GOT3 (cell line): ENCODE measurements at regions not wholly inside any gene's neighbourhood (a gene's known extent, or its start where the extent isn't known, plus 50 kb on each side); places are given as distances from the start of the nearest gene placed in this dataset.
"Not testable (repeated sequence)": the region's sequence is repeated elsewhere in the genome, so short reads cannot be mapped to it uniquely, and the experiment has no call there.

Experiments
- DNase-seq: peaks from one replicate; lab custom pipeline; 2025; ENCODE audit warnings: mixed read lengths; lab: John Stamatoyannopoulos, UW

DNA sequence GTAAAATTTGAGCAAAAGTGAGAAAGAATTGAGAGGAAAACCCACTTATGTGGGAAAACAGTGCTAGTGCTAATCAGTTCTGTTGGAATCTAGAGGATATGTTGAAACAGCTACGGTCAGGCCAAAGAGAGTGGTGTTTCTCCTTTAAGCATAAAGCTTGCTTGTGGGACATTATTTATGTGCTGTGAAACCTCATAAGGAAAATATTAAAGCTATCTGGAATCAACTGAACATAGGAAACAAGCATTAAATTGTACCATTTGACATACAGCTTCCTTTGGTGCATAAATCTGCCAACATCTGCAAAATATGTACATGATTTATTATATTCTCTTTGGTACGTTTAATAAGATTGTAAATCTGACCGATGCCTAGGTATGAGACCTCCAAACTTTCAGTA is 182.5 kb upstream of the PDE10A start:
- no peak for DNase-seq

DNA sequence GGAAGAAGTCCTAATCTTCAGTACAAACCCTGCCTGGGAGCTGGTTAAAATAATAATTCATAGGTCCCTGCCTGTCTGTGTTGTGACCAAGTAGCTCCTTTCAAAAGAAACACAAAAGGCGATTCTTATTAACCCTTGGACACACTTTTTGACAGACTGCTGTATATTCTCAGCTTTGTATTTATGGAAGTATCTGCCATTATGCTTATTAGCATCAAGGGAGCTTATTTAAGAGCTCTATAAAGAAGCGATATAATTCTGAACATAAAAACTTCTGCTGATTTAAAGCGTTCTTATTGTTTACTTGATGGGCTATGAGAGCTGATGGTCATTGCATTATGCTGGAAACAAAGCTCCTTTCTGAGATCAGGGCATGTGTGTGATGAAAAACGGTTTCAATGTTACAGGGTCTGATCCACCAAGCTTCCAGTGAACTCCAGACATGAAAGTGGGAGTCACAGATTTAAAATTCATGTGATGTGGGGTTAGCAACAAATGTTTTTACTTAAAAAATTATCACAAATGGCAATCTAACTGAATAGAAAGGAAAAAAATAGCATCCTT is 181.8 kb upstream of the PDE10A start:
- DNase-seq, result no peak

- DNase-seq, result no peak
Measured at GRCh38 chr6:165844232-165844631, 181.2 kb upstream of the PDE10A start.

DNA sequence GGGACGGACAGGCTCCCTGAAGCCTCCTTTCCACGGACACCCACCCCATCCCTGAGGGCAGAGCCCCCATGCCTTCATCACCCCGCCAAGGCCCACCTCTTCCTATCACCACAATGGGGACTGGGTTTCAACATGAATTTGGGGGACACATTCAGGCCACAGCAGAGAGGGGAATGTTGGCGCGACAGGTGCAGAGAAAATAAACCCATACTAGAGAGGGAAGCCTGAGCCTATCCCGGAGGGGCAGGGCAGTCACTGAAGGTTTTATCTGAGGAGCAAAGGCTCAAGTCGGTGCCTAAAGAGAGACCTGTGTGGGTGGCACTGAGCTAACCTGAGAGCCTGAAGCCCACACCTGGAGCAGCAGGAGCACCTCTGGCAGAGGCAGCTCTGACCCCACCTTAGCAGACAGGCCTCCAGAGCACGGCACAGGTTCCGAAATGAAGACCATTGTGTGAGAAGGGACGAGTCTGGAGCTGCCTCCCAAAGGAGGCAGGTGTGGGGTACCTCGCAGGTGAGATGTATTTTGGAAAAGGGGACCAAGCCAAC is 180.6 kb upstream of the PDE10A start:
- DNase-seq, result no peak

DNA sequence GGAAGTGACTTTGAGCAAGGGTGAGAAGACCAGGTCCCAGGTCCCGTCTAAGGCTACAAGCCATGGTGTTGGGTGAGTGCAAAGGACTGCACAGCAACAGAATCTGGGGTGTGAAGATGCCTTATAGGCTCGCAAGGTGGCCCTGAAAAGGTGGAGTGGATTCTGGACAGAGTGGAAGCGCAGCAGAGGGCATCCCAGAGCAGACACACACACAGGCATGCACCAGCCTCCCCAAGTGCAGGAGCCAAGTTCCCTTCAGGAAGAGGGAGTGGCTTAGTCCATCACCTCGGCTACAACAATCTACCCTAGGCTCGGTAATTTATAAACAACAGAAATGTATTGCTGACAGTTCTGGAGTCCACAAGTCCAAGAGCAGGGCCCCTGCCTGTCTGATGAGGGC is 180.1 kb upstream of the PDE10A start:
- no peak for DNase-seq

DNA sequence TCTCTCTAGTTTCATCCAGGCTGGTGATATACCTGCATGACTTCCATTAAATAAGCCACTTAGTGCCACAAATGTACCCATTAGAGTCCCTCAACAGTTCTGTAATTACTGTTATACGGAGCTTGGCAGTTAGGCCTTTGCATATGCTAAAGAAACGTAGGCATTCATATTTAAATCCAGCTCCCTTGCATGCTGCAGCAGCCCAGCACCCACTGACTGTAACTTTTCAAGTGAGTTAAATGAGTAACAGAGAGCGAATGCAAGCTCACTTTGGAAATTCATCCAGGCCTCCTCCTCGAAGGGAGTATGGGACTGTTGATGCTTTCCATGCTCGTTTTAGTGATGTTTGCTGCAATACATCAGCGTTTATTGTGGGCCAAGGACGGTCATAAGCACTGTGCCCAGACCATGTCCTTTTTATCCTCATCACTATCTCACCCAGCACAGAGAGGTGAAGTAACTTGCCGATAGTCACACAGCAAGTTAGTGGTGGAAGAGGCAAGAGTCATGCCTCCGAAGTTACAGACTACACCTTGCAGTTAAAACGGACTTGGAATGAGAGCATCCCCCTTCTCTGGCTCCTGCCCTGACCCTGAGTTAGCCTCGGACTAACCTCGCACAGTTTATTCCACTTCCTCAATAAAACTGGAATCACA is 179.4 kb upstream of the PDE10A start:
- DNase-seq, result no peak

DNA sequence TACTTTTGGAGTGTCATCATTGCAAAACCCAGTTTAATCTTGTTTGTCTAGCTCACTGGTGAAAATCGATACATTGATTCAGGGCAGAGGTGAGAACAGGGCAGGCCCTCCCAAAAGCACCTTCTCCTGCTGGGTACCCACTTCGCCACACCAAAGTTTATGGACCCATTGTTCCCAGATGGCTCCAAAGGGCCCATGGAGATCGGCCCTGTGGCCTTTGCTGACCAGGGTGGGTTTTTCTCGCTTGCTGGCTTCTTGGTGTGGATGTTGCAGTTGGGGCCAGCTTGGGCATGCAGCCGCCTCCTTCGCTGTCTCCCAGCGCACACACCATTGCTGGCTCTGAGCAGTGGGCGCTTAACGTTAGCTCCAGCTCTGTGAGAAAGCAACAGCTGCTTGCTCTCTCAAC is 178.1 kb upstream of the PDE10A start:
- DNase-seq, result no peak

GRCh38 chr6:165837948-165838745 is 175.1 kb upstream of the PDE10A start:
- no peak for DNase-seq

- not testable (repeated sequence) for DNase-seq
Measured at GRCh38 chr6:165836648-165837047, 173.6 kb upstream of the PDE10A start.

- no peak for DNase-seq
Measured at GRCh38 chr6:165835410-165835851, 172.4 kb upstream of the PDE10A start.

DNA sequence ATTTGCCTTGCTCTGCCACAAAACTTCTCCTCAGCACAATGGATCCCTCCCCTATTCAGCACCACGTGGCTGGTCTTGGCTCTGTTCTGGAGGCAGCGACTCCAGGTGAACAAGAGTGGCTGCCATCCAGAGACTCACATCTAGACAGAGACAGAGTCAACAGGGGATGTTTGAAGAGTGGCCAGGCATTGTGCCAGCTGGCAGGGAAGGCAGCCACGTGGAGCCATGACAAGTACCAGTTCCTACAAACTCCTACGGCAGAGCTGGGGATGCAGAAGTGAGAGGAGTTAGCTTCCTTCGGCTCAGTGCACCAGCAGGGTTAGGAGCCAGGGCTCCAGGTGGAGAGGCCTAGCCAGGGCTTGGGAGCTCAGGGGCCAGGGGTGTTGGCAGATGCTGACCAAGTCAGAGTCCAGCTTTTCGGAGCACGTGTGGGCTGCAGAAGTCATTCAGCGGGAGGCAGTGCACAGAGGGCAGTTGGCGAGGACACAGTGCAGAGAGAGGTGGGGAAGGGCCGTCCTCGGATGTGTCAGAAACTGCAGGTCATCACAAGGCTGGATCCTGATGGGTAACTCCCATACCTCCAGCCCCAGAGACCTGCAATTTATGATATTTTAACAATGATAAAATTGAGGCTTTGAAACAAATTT is 171.7 kb upstream of the PDE10A start:
- no peak for DNase-seq

GRCh38 chr6:165833355-165833754 is 170.3 kb upstream of the PDE10A start:
- DNase-seq, result no peak

DNA sequence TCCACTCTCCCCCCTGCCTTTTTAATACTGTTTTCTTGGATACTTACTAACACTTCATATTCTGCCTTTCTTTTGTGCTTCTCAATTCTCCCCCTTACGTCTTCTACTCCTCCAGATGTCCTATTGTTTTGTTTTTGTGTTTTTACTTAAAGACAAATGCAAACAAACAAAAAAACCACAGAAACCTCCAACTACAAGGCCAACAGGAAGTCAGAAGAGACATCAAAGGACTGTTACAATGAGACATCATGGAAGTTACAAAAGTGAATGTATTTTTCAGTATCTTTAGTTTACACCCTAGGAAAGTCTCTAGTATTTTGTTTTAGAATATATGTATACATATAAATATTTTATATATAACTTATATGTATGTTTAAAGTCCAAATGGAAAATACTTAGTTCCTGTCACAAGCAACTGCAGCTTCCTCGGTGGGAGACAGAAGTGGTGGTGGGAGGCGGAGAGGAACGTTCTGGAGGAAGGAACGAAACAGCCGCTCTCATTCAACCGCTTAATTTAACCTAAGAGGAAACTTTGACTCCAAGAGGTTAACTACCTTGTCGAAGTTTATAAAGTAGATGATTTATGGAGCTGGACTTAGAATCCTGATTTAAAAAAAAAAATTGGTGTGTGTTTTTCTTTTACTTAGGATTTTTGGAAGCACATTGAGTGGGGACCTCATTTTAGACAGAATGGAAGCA is 168.9 kb upstream of the PDE10A start:
- no peak for DNase-seq

DNA sequence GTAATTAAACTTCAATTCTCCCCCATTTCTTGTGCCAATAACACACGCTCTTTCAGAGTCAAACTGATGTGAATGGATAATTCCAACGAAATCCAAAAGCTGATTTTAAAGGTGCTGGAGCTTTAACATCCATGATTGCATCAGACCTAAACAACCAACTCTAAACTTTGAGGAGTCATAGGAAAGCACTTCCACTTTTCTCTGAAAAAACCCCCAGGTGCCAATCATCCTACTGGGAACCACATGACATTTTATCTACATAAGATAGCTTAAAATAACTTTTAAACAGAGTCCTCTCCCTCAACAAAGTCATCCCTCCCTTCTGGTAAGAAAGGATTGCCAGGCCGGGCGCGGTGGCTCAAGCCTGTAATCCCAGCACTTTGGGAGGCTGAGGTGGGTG is 167.7 kb upstream of the PDE10A start:
- no peak for DNase-seq

DNA sequence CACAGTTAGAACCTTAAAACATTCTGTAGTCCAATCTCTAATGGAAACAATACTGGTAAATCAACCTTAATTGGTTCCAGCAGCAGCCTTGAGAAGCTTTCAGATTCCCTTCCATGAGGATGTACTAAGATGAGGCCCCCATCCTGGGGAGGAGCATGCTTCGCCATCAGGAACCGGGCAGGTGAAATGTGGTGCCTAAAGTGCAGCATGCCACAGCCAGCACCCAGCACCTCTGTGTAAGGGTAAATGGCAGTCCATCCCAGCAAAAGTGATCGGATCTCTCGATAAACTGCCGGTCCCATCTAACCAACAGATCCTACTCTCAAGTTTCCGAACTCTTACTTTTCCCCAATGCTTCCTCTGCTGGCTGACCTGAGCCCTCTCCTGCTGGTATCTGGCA is 166.3 kb upstream of the PDE10A start:
- DNase-seq, result no peak

- no peak for DNase-seq
Measured at GRCh38 chr6:165827190-165827518, 164.1 kb upstream of the PDE10A start.

GRCh38 chr6:165826487-165827189 is 163.6 kb upstream of the PDE10A start:
- no peak for DNase-seq

DNA sequence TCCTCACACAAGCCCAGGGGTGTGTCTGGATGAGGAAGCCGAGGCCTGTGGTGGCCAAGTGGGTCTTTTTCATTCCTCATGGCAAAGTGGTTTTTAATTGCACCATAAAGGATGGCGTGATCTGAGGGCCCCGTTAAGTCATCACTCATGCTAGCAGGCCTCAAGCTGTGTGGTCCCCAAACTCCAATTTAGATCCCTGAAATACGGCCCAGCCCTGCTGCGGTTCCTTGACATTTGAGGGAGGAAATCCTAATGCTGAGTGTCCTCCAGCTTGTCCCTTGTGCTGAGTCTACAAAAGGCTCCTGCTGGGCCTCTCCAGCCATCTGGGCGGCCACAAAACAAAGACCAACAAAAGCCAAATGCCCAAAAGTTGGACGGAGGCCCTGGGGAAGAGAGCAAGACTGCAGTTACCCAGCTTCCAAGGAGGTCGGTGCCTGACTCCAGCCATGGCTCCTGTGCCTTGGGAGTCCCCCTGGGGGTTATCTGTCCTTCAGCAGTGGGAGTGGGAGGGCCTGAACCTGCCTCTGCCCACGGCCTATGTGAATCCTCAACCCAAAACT is 162.3 kb upstream of the PDE10A start:
- DNase-seq, result no peak

DNA sequence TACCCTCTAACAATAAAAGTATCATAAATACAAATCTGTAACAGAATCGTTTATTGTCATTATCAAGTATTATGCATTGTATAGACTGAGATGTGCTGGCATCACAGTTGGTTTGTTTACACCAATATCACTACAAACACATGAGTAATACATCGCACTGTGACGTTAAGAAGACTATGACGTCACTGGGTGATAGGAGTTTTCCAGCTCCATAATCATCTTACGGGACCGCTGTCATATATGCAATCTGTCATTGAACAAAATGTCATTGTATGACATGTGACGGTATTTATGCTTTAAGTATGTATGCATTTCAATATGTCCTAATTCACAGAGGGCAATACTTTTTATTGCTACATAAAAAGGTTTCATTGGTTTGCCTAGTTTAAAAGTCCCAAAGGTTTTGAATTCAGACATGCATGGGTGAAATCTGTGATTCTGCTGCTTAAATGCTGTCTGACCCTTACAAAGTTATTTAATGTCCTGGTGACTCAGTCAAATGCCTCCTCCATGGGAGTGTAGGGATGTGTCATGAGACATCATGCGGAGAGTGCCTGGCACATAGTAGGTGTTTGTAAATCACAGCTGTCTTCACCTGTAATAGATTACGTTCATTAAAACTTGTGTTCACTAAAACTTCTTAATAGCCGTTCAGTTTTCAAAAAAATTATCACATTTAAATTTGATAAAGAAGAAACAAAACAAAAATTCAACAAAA is 160.7 kb upstream of the PDE10A start:
- DNase-seq, result no peak

DNA sequence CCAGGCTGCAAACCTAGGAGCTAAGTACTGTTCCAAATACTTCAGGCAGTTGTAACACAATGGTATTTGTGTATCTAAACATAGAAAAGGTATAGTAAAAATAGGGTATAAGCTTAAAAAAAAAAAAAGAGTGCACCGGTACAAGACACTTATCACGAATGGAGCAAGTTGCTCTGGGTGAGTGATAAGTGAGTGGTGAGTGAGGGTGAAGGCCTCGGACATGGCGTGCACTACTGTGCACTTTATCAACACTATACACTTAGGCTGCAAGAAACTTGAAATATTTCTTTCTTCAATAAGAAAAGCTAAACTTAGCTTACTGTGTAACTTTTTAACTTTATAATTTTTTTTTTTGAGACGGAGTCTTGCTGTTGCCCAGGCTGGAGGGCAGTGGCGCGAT is 159.5 kb upstream of the PDE10A start:
- no peak for DNase-seq
